ENCODE measurements at regions not wholly inside any gene's neighbourhood (a gene's known extent, or its start where the extent isn't known, plus 50 kb on each side); places are given as distances from the start of the nearest gene placed in this dataset.

- no peak for DNase-seq (ENCODE audit: low read depth, low spot score)
- H3K27ac ChIP-seq: no peak overlapping the region
Measured at GRCh38 chr21:43349644-43350043, 77.3 kb downstream of the SIK1 start.

DNA sequence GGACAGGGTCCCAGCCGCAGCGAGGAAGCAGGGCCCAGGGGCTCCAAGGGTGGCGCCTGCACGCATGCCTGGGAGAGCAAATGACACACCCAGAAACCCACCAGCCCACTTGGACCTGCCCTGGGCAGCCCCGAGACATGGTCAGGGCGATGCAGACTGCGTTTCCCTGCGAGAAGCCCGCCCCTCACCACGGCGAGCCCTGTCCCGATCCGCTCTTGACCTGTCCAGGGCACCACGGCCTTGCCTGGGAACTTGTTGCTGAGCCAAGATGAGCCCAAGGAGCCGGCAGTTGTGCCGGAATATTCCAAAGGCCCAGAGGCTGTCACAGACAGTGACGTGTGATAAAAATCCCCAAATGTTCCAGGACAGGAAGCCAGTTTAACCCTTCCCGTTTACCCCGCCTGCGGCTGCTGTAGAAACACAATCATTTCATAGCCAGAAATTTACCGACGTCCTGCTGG lies 78.1 kb downstream of the SIK1 start:
- DNase-seq (ENCODE audit: low read depth, low spot score): no peak
- no peak overlapping the region for H3K27ac ChIP-seq

DNA sequence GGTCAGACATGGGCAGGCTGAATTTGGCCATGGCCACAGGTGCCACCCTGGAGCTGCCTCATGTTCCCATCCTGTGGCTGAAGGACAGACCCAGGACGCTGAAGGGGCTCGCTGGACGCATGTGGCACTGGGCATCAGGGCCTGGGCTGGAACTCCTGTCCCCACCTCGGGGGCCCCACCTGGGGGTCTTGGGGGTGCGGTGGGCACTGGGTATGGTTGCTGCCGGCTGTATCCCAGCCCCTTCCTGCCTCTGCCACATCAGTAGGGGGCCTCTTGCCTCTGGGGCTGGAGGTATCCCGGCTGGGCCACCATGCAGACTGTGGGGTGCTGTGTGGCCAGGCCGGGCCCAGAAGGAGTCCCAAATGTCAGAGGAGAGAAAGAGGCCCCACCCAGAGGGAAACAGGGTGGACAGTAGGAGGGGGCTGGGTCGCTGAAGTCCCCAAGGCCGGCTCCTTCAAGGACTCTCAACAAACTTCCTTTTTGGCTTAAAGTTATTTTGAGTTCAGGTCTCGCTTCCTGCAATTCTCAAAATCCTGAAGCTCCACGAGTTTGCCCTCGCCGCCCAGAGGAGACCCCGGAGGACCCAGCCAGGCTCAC lies 78.7 kb downstream of the SIK1 start:
- no peak overlapping the region for H3K27ac ChIP-seq
- DNase-seq (ENCODE audit: low read depth, low spot score): no peak

- DNase-seq (ENCODE audit: low read depth, low spot score): no peak
- no peak overlapping the region for H3K27ac ChIP-seq
Measured at GRCh38 chr21:43347461-43348169, 79.3 kb downstream of the SIK1 start.

GRCh38 chr21:43346551-43346950 lies 80.4 kb downstream of the SIK1 start:
- H3K27ac ChIP-seq: no peak overlapping the region
- no peak for DNase-seq (ENCODE audit: low read depth, low spot score)

- no peak overlapping the region for H3K27ac ChIP-seq
- no peak for DNase-seq (ENCODE audit: low read depth, low spot score)
Measured at GRCh38 chr21:43345746-43346409, 81.1 kb downstream of the SIK1 start.

GRCh38 chr21:43345046-43345745 lies 81.7 kb downstream of the SIK1 start:
- no peak for DNase-seq (ENCODE audit: low read depth, low spot score)
- peak overlapping the region; percentile 31 for H3K27ac ChIP-seq

GRCh38 chr21:43343992-43344886 lies 82.7 kb downstream of the SIK1 start:
- H3K27ac ChIP-seq: peak overlapping the region; percentile 31
- DNase-seq (ENCODE audit: low read depth, low spot score): no peak

GRCh38 chr21:43343095-43343991 lies 83.6 kb downstream of the SIK1 start:
- peak overlapping the region; percentile 8 for H3K27ac ChIP-seq
- no peak for DNase-seq (ENCODE audit: low read depth, low spot score)

- H3K27ac ChIP-seq: no peak overlapping the region
- no peak for DNase-seq (ENCODE audit: low read depth, low spot score)
Measured at GRCh38 chr21:43342301-43342881, 84.5 kb downstream of the SIK1 start.

DNA sequence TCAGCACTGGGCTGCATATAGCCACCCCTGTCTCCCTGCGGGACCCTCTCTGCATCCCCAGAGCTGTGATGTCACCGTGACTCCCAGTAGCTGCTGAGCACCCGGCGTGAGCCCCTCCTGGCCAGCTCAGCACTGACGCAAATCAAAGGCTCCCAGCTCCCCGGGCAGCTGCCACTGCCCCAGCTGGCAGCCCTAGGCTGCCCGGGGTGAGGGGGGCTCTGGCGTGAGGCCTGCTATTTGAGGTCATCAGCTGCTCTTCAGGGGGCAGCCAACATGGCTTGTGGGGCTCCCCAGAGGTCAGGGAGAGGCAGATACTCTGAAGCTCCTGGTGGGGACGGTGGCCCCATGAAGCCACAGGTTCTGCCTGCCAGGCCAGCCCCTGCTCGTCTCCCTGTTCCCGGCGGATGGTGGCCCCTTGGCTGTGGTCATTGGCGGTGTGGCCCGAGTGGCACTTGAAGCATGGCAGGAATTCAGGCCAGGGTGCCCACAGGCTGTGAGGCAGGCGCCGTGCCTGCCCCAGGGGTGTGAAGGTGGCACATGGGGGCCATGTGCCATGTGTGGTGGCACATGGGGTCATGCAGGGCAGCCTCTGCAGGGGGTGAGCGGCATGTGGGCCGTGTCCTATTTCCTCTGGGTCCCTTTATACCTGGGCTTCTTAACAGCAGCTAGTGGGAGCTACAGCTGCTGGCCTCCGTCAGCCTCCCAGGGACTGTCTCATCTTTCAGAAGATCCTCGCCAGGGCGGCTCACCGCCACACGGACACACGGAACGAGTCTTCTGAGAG lies 85.4 kb downstream of the SIK1 start:
- H3K27ac ChIP-seq: no peak overlapping the region
- no peak for DNase-seq (ENCODE audit: low read depth, low spot score)

DNA sequence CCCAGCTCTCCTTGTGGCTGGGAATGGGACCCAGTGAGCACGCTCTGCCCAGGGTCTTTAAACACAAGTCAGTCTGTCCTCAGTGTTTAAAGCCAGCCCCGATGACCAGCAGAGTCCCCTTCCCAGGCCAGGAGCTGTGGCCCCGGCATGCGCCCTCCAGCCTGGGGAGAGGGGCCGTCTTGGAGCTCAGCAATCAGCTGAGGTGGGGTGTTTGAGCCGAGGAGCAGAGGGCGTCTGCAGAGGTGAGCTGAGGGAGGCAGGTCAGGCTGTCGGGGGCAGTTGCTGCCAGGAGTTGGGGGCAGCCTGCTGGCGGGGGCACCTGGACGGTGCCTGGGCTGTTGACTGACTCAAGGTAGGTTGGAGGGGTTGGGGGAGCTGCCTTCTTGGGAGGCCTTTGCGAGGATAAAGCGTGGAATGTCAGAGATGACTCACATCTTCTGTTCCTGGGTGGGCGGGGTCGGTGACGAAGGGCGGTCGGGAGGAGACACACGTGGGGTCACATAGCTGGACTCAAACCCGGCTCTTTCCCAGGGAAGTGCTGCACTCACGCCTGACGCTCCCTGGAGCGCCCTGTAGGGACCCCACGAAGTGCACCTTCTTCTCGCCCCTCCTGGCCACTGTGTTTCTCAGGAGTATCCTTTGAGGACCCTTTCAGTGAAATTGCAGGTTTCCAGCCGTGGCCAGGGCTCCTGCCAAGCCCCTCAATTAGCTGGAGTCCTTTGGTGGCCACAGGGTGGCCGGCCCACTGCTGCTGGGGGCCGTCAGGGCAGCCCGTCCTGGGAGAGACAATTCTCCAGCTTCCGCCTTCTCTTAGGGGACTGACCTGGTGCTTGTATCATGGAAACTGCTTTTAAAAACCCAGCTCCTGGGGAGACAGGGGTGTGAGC lies 86.2 kb downstream of the SIK1 start:
- no peak for DNase-seq (ENCODE audit: low read depth, low spot score)
- no peak overlapping the region for H3K27ac ChIP-seq

DNA sequence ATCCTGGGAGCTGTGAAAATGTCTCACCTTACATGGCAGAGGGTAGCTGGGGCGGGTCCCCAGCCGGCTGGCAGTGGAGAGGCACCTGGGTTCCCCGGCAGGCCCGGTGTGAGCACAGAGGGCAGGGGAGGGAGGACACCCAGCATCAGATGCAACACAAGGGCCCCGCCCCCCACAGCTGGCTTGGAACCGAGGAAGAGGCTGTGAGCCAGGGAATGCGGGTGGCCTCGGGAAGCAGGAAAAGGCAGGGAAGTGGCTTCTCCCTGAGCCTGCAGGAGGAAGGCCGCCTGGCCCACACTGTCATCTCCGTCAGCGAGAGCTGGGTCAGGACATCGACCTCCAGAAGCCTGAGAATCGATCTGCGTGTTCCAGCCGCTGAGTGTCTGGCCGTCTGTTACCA lies 87.3 kb downstream of the SIK1 start:
- DNase-seq (ENCODE audit: low read depth, low spot score): no peak
- H3K27ac ChIP-seq: no peak overlapping the region

DNA sequence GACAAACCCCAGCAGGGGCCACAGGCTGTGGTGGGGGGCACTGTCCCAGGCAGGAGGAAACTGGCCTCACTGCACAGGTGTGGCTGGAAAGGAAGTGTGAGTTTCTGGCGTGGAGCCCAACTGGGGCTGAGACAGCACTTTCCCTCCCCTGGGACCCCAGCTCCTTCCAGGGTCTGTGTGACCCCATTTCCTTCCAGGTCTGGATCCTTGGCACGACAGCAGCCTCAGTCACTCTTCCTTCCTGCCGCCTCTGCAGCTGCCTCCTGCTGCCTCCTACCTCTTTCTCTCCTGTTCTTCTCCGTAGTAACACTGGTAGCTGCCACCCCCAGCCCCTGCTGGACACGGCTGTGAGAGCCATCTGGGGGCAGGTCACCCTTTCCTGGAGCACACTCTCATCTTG lies 88.0 kb downstream of the SIK1 start:
- DNase-seq (ENCODE audit: low read depth, low spot score): no peak
- H3K27ac ChIP-seq: no peak overlapping the region

DNA sequence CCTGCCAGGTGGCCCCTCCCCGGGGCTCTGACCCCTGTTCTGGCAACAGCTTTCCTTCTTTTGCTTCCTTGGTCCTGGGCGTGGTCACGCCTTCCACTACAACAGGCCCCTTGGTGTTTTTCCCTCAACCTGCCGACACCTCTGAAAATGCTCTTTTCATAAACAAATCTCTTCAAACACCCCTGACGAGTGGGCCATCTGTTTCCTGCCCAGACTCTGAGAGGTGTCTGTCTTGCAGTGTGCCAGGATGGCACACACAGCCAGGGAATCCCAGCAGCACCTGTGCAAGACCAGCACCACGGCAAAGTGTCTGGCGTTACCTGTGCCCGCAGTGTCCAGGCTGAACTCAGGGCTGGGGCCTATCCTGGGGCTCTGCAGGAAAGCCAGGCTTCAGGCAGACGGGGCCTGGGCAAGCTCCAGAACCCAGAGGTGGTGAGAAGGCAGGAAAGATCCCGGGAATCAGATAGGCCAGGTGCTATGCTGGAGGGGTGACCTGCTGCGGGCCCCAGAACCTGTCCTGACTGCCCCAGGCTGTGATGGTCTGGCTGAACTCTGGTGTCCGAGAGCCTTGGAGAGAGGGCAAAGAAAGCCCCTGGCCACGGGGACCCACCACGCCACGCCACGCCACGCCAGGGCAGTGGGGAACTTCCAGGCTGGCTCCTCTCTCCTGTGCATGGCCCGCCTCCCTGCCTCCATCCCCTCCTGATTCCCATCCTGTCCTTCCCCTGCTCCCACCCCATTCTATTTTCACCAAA lies 88.9 kb downstream of the SIK1 start:
- H3K27ac ChIP-seq: no peak overlapping the region
- no peak for DNase-seq (ENCODE audit: low read depth, low spot score)

- H3K27ac ChIP-seq: no peak overlapping the region
- no peak for DNase-seq (ENCODE audit: low read depth, low spot score)
Measured at GRCh38 chr21:43335119-43335518, 91.8 kb downstream of the SIK1 start.

Measured in epithelial cell of prostate (primary cell).